IPS-NIHi7 (cell line): ENCODE measurements at regions not wholly inside any gene's neighbourhood (a gene's known extent, or its start where the extent isn't known, plus 50 kb on each side); places are given as distances from the start of the nearest gene placed in this dataset.

ENCODE experiments used
- DNase-seq: peaks from one replicate; pipeline ENCODE4 v3.0.0; 2012; ENCODE audit warnings: mixed read lengths; ENCODE audit errors: extremely low spot score

- no peak for DNase-seq
Observed at GRCh38 chr21:27464648-27465047, 497.8 kb upstream of the ADAMTS5 start.

- no peak for DNase-seq
Observed at GRCh38 chr21:27462726-27463125, 495.8 kb upstream of the ADAMTS5 start.

- no peak for DNase-seq
Observed at GRCh38 chr21:27454234-27454633, 487.3 kb upstream of the ADAMTS5 start.

- no peak for DNase-seq
Observed at GRCh38 chr21:27451116-27451515, 484.2 kb upstream of the ADAMTS5 start.

GRCh38 chr21:27450216-27450615, 483.3 kb upstream of the ADAMTS5 start:
- no peak for DNase-seq

GRCh38 chr21:27448960-27449359, 482.1 kb upstream of the ADAMTS5 start:
- no peak for DNase-seq

- DNase-seq: no peak
Observed at GRCh38 chr21:27447843-27448242, 481.0 kb upstream of the ADAMTS5 start.

GRCh38 chr21:27429710-27430341, 462.9 kb upstream of the ADAMTS5 start:
- DNase-seq: no peak

GRCh38 chr21:27426196-27426595, 459.3 kb upstream of the ADAMTS5 start:
- DNase-seq: no peak

- DNase-seq: no peak
Observed at GRCh38 chr21:27425574-27425973, 458.7 kb upstream of the ADAMTS5 start.

- DNase-seq: peak; percentile 22
Observed at GRCh38 chr21:27425172-27425571, 458.3 kb upstream of the ADAMTS5 start.

- no peak for DNase-seq
Observed at GRCh38 chr21:27424601-27425000, 457.7 kb upstream of the ADAMTS5 start.

- DNase-seq: peak; percentile 31
Observed at GRCh38 chr21:27423906-27424595, 457.2 kb upstream of the ADAMTS5 start.

GRCh38 chr21:27423038-27423437, 456.1 kb upstream of the ADAMTS5 start:
- peak; percentile 13 for DNase-seq

GRCh38 chr21:27422435-27422834, 455.5 kb upstream of the ADAMTS5 start:
- DNase-seq: no peak

- no peak for DNase-seq
Observed at GRCh38 chr21:27421654-27422053, 454.8 kb upstream of the ADAMTS5 start.

- no peak for DNase-seq
Observed at GRCh38 chr21:27419153-27419552, 452.3 kb upstream of the ADAMTS5 start.

GRCh38 chr21:27418346-27418745, 451.5 kb upstream of the ADAMTS5 start:
- no peak for DNase-seq

- DNase-seq: no peak
Observed at GRCh38 chr21:27412530-27412929, 445.6 kb upstream of the ADAMTS5 start.

GRCh38 chr21:27408826-27409225, 441.9 kb upstream of the ADAMTS5 start:
- DNase-seq: no peak

- DNase-seq: no peak
Observed at GRCh38 chr21:27407271-27407670, 440.4 kb upstream of the ADAMTS5 start.

GRCh38 chr21:27406300-27407009, 439.6 kb upstream of the ADAMTS5 start:
- no peak for DNase-seq

- no peak for DNase-seq
Observed at GRCh38 chr21:27403011-27403410, 436.1 kb upstream of the ADAMTS5 start.
